ENCODE measurements at regions not wholly inside any gene's neighbourhood (a gene's known extent, or its start where the extent isn't known, plus 50 kb on each side); places are given as distances from the start of the nearest gene placed in this dataset.
A peak's percentile ranks its signal among the peaks of the same experiment; 100 is the strongest.

- ATAC-seq (no peak), DNase-seq (no peak)
- Mint-ChIP-seq H3K9me3 (peaks cover 2 to 48% (median 19%) of the 10 kb centered on the region in 9 donors), H3K27me3 (no peaks in the 10 kb centered on the region), H3K4me1 (no peaks in the 10 kb centered on the region), H3K36me3 (peaks cover 0 to 6% (median 0%) of the 10 kb centered on the region in 3 donors), H3K27ac (no peak overlapping the region), H3K4me3 (no peak overlapping the region)
- POLR2A ChIA-PET, result no interaction called here
Observed at GRCh38 chr5:25646421-25647341, 1001.9 kb upstream of the CDH10 start.

- Mint-ChIP-seq H3K4me1 (no peaks in the 10 kb centered on the region), H3K36me3 (peaks cover 0 to 6% (median 0%) of the 10 kb centered on the region in 3 donors), H3K4me3 (no peak overlapping the region), H3K27ac (no peak overlapping the region), H3K9me3 (peaks cover 0 to 22% (median 12%) of the 10 kb centered on the region in 9 donors), H3K27me3 (no peaks in the 10 kb centered on the region)
- ATAC-seq, result no peak
- no peak for DNase-seq
- POLR2A ChIA-PET, result no interaction called here
Observed at GRCh38 chr5:25641124-25641523, 996.3 kb upstream of the CDH10 start.

GRCh38 chr5:25619273-25619672 is 974.5 kb upstream of the CDH10 start:
- DNase-seq (no peak), ATAC-seq (no peak)
- POLR2A ChIA-PET, result no interaction called here
- Mint-ChIP-seq H3K27me3 (no peaks in the 10 kb centered on the region), H3K27ac (no peak overlapping the region), H3K4me1 (no peaks in the 10 kb centered on the region), H3K4me3 (no peak overlapping the region), H3K9me3 (peaks cover 2 to 12% (median 6%) of the 10 kb centered on the region in 9 donors), H3K36me3 (no peaks in the 10 kb centered on the region)

GRCh38 chr5:25618821-25619220 is 974.0 kb upstream of the CDH10 start:
- no peak for DNase-seq
- no peak overlapping the region for H3K4me3 Mint-ChIP-seq
- POLR2A ChIA-PET, result no interaction called here
- no peak overlapping the region for H3K27ac Mint-ChIP-seq
- no peak for ATAC-seq
- H3K36me3 Mint-ChIP-seq, result no peaks in the 10 kb centered on the region
- H3K9me3 Mint-ChIP-seq, result peaks cover 2 to 12% (median 7%) of the 10 kb centered on the region in 9 donors
- H3K27me3 Mint-ChIP-seq, result no peaks in the 10 kb centered on the region
- H3K4me1 Mint-ChIP-seq, result no peaks in the 10 kb centered on the region

- no peaks in the 10 kb centered on the region for H3K4me1 Mint-ChIP-seq
- no peak overlapping the region for H3K4me3 Mint-ChIP-seq
- H3K27ac Mint-ChIP-seq, result no peak overlapping the region
- H3K27me3 Mint-ChIP-seq, result no peaks in the 10 kb centered on the region
- ATAC-seq, result no peak
- H3K9me3 Mint-ChIP-seq, result peaks cover 2 to 21% (median 12%) of the 10 kb centered on the region in 9 donors
- DNase-seq, result no peak
- POLR2A ChIA-PET, result no interaction called here
- H3K36me3 Mint-ChIP-seq, result no peaks in the 10 kb centered on the region
Observed at GRCh38 chr5:25614466-25614865, 969.7 kb upstream of the CDH10 start.

- Mint-ChIP-seq H3K36me3 (no peaks in the 10 kb centered on the region), H3K9me3 (peaks cover 6 to 49% (median 10%) of the 10 kb centered on the region in 9 donors)
Observed at GRCh38 chr5:25604681-25605080, 959.9 kb upstream of the CDH10 start.

GRCh38 chr5:25579111-25579510 is 934.3 kb upstream of the CDH10 start:
- Mint-ChIP-seq H3K4me3 (no peak overlapping the region), H3K4me1 (no peaks in the 10 kb centered on the region), H3K27me3 (no peaks in the 10 kb centered on the region), H3K27ac (no peak overlapping the region), H3K36me3 (no peaks in the 10 kb centered on the region), H3K9me3 (peaks cover 0 to 31% (median 15%) of the 10 kb centered on the region in 9 donors)
- no peak for ATAC-seq
- POLR2A ChIA-PET, result no interaction called here
- DNase-seq, result no peak

More at GRCh38 chr5:25604681-25605080, 959.9 kb upstream of the CDH10 start:
- DNase-seq (no peak), ATAC-seq (no peak)
- Mint-ChIP-seq H3K27ac (no peak overlapping the region), H3K4me1 (no peaks in the 10 kb centered on the region), H3K27me3 (no peaks in the 10 kb centered on the region), H3K4me3 (no peak overlapping the region)
- POLR2A ChIA-PET, result no interaction called here

- no peak overlapping the region for H3K4me3 Mint-ChIP-seq
- peaks cover 0 to 5% (median 2%) of the 10 kb centered on the region in 4 donors for H3K4me1 Mint-ChIP-seq
- POLR2A ChIA-PET, result no interaction called here
- peaks cover 2 to 25% (median 9%) of the 10 kb centered on the region in 9 donors for H3K9me3 Mint-ChIP-seq
- no peak for DNase-seq
- no peak overlapping the region for H3K27ac Mint-ChIP-seq
- H3K27me3 Mint-ChIP-seq, result no peaks in the 10 kb centered on the region
- no peak for ATAC-seq
- no peaks in the 10 kb centered on the region for H3K36me3 Mint-ChIP-seq
Observed at GRCh38 chr5:25573691-25574090, 928.9 kb upstream of the CDH10 start.

GRCh38 chr5:25570067-25570583 is 925.3 kb upstream of the CDH10 start:
- Mint-ChIP-seq H3K36me3 (no peaks in the 10 kb centered on the region), H3K4me1 (peaks cover 0 to 6% (median 2%) of the 10 kb centered on the region in 4 donors), H3K27ac (no peak overlapping the region), H3K4me3 (no peak overlapping the region), H3K9me3 (peaks cover 0 to 22% (median 7%) of the 10 kb centered on the region in 9 donors), H3K27me3 (no peaks in the 10 kb centered on the region)
- ATAC-seq (no peak), DNase-seq (no peak)
- POLR2A ChIA-PET, result no interaction called here

GRCh38 chr5:25568989-25569625 is 924.3 kb upstream of the CDH10 start:
- POLR2A ChIA-PET, result no interaction called here
- Mint-ChIP-seq H3K27me3 (no peaks in the 10 kb centered on the region), H3K27ac (peak overlapping the region in 2 of 10 donors; percentile 6 to 92), H3K9me3 (peaks cover 6 to 25% (median 8%) of the 10 kb centered on the region in 9 donors), H3K4me3 (peak overlapping the region in 2 of 10 donors; percentile 43 to 78), H3K4me1 (peaks cover 0 to 6% (median 2%) of the 10 kb centered on the region in 4 donors), H3K36me3 (no peaks in the 10 kb centered on the region)
- no peak for ATAC-seq
- peak in 2 of 10 donors; percentile 1 to 3 for DNase-seq

GRCh38 chr5:25568294-25568693 is 923.5 kb upstream of the CDH10 start:
- Mint-ChIP-seq H3K36me3 (no peaks in the 10 kb centered on the region), H3K27me3 (no peaks in the 10 kb centered on the region), H3K9me3 (peaks cover 6 to 29% (median 14%) of the 10 kb centered on the region in 9 donors), H3K4me3 (no peak overlapping the region), H3K27ac (no peak overlapping the region), H3K4me1 (peaks cover 0 to 6% (median 2%) of the 10 kb centered on the region in 4 donors)
- no peak for DNase-seq
- no peak for ATAC-seq
- POLR2A ChIA-PET, result no interaction called here

GRCh38 chr5:25567881-25568280 is 923.1 kb upstream of the CDH10 start:
- Mint-ChIP-seq H3K36me3 (no peaks in the 10 kb centered on the region), H3K27ac (no peak overlapping the region), H3K9me3 (peaks cover 6 to 29% (median 16%) of the 10 kb centered on the region in 9 donors), H3K4me3 (no peak overlapping the region), H3K4me1 (peaks cover 0 to 6% (median 2%) of the 10 kb centered on the region in 4 donors), H3K27me3 (no peaks in the 10 kb centered on the region)
- DNase-seq, result no peak
- ATAC-seq, result no peak
- POLR2A ChIA-PET, result no interaction called here

GRCh38 chr5:25562656-25563055 is 917.9 kb upstream of the CDH10 start:
- no peaks in the 10 kb centered on the region for H3K27me3 Mint-ChIP-seq

More at GRCh38 chr5:25562656-25563055, 917.9 kb upstream of the CDH10 start:
- Mint-ChIP-seq H3K27ac (no peak overlapping the region), H3K4me1 (no peaks in the 10 kb centered on the region), H3K4me3 (no peak overlapping the region), H3K9me3 (peaks cover 3 to 38% (median 9%) of the 10 kb centered on the region in 9 donors), H3K36me3 (no peaks in the 10 kb centered on the region)
- no peak for DNase-seq
- POLR2A ChIA-PET, result no interaction called here
- ATAC-seq, result no peak

Data from naive thymus-derived CD8-positive, alpha-beta T cell (primary cell).